ENCODE measurements at regions not wholly inside any gene's neighbourhood (a gene's known extent, or its start where the extent isn't known, plus 50 kb on each side); places are given as distances from the start of the nearest gene placed in this dataset.

DNA sequence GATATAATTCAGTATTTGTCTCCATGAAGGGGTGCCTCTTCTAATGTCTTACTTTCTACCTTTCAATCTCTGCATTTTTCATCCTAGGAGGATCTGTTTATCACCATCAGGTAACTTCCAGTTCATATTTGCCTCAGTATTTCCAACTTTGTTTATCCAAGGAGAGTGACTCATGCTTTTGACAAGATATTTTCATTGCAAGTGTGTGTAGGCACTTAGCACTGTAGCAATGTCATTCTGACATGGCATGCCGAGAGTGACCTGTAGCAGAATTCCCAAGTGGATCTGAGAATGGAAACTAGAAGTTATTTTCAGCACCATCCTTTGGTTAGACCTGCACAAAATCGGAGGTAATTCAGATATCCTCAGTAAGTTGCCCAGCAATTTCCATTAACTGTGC, 129.9 kb downstream of the INHBA start:
- TF ChIP-seq, protein P1, sequence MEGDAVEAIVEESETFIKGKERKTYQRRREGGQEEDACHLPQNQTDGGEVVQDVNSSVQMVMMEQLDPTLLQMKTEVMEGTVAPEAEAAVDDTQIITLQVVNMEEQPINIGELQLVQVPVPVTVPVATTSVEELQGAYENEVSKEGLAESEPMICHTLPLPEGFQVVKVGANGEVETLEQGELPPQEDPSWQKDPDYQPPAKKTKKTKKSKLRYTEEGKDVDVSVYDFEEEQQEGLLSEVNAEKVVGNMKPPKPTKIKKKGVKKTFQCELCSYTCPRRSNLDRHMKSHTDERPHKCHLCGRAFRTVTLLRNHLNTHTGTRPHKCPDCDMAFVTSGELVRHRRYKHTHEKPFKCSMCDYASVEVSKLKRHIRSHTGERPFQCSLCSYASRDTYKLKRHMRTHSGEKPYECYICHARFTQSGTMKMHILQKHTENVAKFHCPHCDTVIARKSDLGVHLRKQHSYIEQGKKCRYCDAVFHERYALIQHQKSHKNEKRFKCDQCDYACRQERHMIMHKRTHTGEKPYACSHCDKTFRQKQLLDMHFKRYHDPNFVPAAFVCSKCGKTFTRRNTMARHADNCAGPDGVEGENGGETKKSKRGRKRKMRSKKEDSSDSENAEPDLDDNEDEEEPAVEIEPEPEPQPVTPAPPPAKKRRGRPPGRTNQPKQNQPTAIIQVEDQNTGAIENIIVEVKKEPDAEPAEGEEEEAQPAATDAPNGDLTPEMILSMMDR (IDR thresholded peaks at IDR 0.05; ENCODE audit: poor library complexity, severe bottlenecking), result no peak
- TF ChIP-seq POLR2AphosphoS5 (IDR thresholded peaks at IDR 0.05), result no peak
- no peak for TF ChIP-seq EP300 (conservative IDR thresholded peaks at IDR 0.05; ENCODE audit: poor library complexity, severe bottlenecking)
- no peak for TF ChIP-seq TAF1 (IDR thresholded peaks at IDR 0.05; ENCODE audit: low read depth)
- TF ChIP-seq EZH2 (IDR thresholded peaks at IDR 0.05; ENCODE audit: borderline replicate concordance, insufficient read depth, low read length, poor library complexity, severe bottlenecking), result no peak

Data from neural cell (in vitro differentiated cells).